ENCODE measurements at regions not wholly inside any gene's neighbourhood (a gene's known extent, or its start where the extent isn't known, plus 50 kb on each side); places are given as distances from the start of the nearest gene placed in this dataset.
"Not testable (repeated sequence)": the region's sequence is repeated elsewhere in the genome, so short reads cannot be mapped to it uniquely, and the experiment has no call there.

DNA sequence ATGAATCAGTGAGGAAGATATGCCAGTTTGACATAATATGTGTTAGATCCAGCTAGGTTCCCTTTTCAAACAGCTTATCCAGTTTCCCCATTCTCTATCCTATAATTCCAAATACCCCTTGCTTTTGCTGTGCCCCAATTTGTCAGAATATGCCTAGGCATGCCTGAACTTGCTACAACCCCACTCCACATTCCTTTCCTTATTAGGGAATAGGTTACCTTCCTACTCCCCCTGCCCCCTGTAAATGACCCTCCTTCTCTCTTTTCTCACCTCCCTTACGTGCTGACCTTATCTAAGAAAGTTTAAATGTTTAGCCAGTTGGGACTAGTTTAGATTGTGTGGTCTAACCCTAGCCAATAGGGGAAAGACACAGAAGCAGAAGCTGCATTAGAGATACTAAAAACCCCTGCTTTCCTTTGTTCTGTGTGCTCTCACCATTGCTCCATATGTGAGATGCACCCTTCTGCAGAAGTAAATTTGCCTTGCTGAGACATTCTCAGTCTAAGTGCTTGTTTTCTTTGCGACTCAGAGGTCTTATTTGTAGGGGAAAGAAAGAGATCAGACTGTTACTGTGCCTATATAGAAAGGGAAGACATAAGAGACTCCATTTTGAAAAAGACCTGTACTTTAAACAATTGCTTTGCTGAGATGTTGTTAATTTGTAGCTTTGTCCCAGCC lies 267.8 kb downstream of the SH2D4B start:
- 59% methylated on average over 2 of the region's 2 CpGs for WGBS (ENCODE audit: low lambda C conversion rate, missing lambda C conversion rate)
- H3K4me3 ChIP-seq, result no peak overlapping the region
- H3K27ac ChIP-seq, result no peak overlapping the region
- H3K27me3 ChIP-seq, result no peaks in the 10 kb centered on the region
- H2AFZ ChIP-seq, result no peak overlapping the region
- no peaks in the 10 kb centered on the region for H3K79me2 ChIP-seq
- H3K9me2 ChIP-seq (replicated peaks; ENCODE audit: insufficient read depth), result no peaks in the 10 kb centered on the region
- H3K36me3 ChIP-seq (replicated peaks; ENCODE audit: insufficient read depth, low read depth), result no peaks in the 10 kb centered on the region
- peaks cover 6% of the 10 kb centered on the region for H3K4me1 ChIP-seq (ENCODE audit: insufficient read depth)
- no peak for DNase-seq (ENCODE audit: low spot score)
- H4K20me1 ChIP-seq (ENCODE audit: insufficient read depth, poor library complexity, severe bottlenecking), result no peaks in the 10 kb centered on the region
- no peaks in the 10 kb centered on the region for H3K9me3 ChIP-seq (ENCODE audit: low read depth)
- TF ChIP-seq EZH2phosphoT487 (IDR thresholded peaks at IDR 0.05; ENCODE audit: low read depth, severe bottlenecking, unreplicated experiment) (no peak), EZH2 (IDR thresholded peaks at IDR 0.05; ENCODE audit: borderline replicate concordance) (no peak)
- no peak overlapping the region for H3K4me2 ChIP-seq

DNA sequence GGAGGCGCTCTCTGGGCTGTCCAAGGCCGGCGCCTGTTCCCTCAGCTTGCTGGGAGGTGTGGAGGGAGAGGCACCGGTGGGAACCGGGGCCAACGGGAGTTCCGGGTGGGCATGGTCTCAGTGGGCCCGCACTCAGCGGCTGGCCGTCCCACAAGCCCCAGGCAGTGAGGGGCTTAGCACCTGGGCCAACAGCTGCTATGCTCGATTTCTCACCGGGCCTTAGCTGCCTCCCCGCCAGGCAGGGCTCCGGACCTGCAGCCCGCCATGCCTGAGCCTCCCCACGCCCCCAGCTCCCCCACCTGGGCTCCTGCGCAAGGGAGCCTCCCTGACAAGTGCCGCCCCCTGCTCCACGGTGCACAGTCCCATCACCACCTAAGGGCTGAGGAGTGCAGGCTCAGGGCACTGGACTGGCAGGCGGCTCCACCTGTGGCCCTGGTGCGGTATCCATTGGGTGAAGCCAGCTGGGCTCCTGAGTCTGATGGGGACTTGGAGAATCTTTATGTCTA lies 276.5 kb downstream of the SH2D4B start:
- Histone ChIP-seq H3K4me3 (no peak overlapping the region), H3K79me2 (no peaks in the 10 kb centered on the region), H3K27ac (no peak overlapping the region), H3K9me2 (replicated peaks; ENCODE audit: insufficient read depth) (no peaks in the 10 kb centered on the region), H4K20me1 (ENCODE audit: insufficient read depth, poor library complexity, severe bottlenecking) (no peaks in the 10 kb centered on the region), H3K27me3 (no peaks in the 10 kb centered on the region), H3K36me3 (replicated peaks; ENCODE audit: insufficient read depth, low read depth) (no peaks in the 10 kb centered on the region), H3K9me3 (ENCODE audit: low read depth) (no peaks in the 10 kb centered on the region), H3K4me2 (no peak overlapping the region), H3K4me1 (ENCODE audit: insufficient read depth) (no peaks in the 10 kb centered on the region), H2AFZ (no peak overlapping the region)
- WGBS (ENCODE audit: low lambda C conversion rate, missing lambda C conversion rate), result 99% methylated on average over 16 of the region's 21 CpGs
- no peak for DNase-seq (ENCODE audit: low spot score)
- TF ChIP-seq, protein P1, sequence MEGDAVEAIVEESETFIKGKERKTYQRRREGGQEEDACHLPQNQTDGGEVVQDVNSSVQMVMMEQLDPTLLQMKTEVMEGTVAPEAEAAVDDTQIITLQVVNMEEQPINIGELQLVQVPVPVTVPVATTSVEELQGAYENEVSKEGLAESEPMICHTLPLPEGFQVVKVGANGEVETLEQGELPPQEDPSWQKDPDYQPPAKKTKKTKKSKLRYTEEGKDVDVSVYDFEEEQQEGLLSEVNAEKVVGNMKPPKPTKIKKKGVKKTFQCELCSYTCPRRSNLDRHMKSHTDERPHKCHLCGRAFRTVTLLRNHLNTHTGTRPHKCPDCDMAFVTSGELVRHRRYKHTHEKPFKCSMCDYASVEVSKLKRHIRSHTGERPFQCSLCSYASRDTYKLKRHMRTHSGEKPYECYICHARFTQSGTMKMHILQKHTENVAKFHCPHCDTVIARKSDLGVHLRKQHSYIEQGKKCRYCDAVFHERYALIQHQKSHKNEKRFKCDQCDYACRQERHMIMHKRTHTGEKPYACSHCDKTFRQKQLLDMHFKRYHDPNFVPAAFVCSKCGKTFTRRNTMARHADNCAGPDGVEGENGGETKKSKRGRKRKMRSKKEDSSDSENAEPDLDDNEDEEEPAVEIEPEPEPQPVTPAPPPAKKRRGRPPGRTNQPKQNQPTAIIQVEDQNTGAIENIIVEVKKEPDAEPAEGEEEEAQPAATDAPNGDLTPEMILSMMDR (IDR thresholded peaks at IDR 0.05; ENCODE audit: poor library complexity), result no peak
- no peak for TF ChIP-seq EZH2 (IDR thresholded peaks at IDR 0.05; ENCODE audit: borderline replicate concordance)
- TF ChIP-seq EZH2phosphoT487 (IDR thresholded peaks at IDR 0.05; ENCODE audit: low read depth, severe bottlenecking, unreplicated experiment), result no peak

DNA sequence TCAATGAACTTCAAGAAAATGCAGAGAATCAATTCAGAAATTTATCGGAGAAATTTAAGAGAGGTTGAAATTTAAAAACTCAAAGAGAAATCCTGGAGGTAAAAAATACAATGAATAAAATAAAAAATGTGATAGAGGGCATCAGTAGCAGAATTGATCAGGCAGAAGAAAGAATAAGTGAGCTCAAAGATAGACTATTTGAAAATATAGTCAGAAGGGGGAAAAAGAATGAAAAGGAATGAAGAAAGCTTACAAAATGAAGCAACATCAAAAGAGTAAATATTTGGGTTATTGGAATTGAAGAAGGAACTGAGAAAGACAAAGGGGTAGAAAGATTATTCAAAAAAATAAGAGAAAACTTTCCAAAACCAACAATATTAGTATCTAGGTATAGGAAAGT lies 291.4 kb downstream of the SH2D4B start:
- H3K36me3 ChIP-seq (replicated peaks; ENCODE audit: insufficient read depth, low read depth), result no peaks in the 10 kb centered on the region
- no peak for DNase-seq (ENCODE audit: low spot score)
- H3K9me3 ChIP-seq (ENCODE audit: low read depth), result peaks cover 6% of the 10 kb centered on the region
- no peak overlapping the region for H3K27ac ChIP-seq
- no peaks in the 10 kb centered on the region for H3K9me2 ChIP-seq (replicated peaks; ENCODE audit: insufficient read depth)
- no peaks in the 10 kb centered on the region for H3K27me3 ChIP-seq
- H3K4me2 ChIP-seq, result no peak overlapping the region
- TF ChIP-seq EZH2phosphoT487 (IDR thresholded peaks at IDR 0.05; ENCODE audit: low read depth, severe bottlenecking, unreplicated experiment) (no peak), EZH2 (IDR thresholded peaks at IDR 0.05; ENCODE audit: borderline replicate concordance) (no peak)
- TF ChIP-seq, protein P1 (IDR thresholded peaks at IDR 0.05; ENCODE audit: poor library complexity), result no peak
- no peak overlapping the region for H2AFZ ChIP-seq
- H3K4me1 ChIP-seq (ENCODE audit: insufficient read depth), result no peaks in the 10 kb centered on the region
- no peaks in the 10 kb centered on the region for H4K20me1 ChIP-seq (ENCODE audit: insufficient read depth, poor library complexity, severe bottlenecking)
- H3K4me3 ChIP-seq, result no peak overlapping the region
- WGBS (ENCODE audit: low lambda C conversion rate, missing lambda C conversion rate), result 97% methylated on average over 1 of the region's 1 CpG
- H3K79me2 ChIP-seq, result no peaks in the 10 kb centered on the region

DNA sequence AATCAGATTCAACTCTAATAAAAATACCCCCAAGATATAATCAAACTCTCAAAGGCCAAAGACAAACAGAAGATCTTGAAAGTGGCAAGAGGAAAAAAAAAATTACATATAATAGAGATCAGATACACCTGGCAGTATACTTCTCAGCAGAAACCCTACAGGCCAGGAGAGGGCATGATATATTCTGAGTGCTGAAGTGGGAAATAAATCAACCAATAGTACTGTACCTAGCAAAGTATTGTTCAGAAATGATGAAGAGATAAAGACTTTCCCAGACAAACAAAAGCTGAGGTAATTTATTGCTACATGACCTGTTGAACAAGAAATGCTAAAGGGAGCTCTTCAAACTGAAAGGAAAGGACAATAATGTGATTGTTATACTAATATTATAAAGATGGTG lies 291.9 kb downstream of the SH2D4B start:
- no peaks in the 10 kb centered on the region for H3K4me1 ChIP-seq (ENCODE audit: insufficient read depth)
- no peaks in the 10 kb centered on the region for H3K79me2 ChIP-seq
- H3K9me3 ChIP-seq (ENCODE audit: low read depth), result peaks cover 6% of the 10 kb centered on the region

DNA sequence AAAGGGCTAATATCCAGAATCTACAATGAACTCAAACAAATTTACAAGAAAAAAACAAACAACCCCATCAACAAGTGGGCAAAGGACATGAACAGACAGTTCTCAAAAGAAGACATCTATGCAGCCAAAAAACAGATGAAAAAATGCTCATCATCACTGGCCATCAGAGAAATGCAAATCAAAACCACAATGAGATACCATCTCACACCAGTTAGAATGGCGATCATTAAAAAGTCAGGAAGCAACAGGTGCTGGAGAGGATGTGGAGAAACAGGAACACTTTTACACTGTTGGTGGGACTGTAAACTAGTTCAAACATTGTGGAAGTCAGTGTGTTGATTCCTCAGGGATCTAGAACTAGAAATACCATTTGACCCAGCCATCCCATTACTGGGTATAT lies 295.0 kb downstream of the SH2D4B start:
- not testable (repeated sequence) for DNase-seq (ENCODE audit: low spot score); H4K20me1 ChIP-seq (ENCODE audit: insufficient read depth, poor library complexity, severe bottlenecking); H2AFZ ChIP-seq; H3K9me3 ChIP-seq (ENCODE audit: low read depth); H3K9me2 ChIP-seq (replicated peaks; ENCODE audit: insufficient read depth); H3K4me3 ChIP-seq; H3K27ac ChIP-seq; H3K27me3 ChIP-seq; H3K36me3 ChIP-seq (replicated peaks; ENCODE audit: insufficient read depth, low read depth); H3K4me1 ChIP-seq (ENCODE audit: insufficient read depth); H3K4me2 ChIP-seq; H3K79me2 ChIP-seq
- WGBS (ENCODE audit: low lambda C conversion rate, missing lambda C conversion rate), result 86% methylated on average over 1 of the region's 1 CpG

More for the DNA sequence above, 291.9 kb downstream of the SH2D4B start:
- Histone ChIP-seq H2AFZ (no peak overlapping the region), H3K4me3 (no peak overlapping the region), H3K36me3 (replicated peaks; ENCODE audit: insufficient read depth, low read depth) (no peaks in the 10 kb centered on the region), H3K4me2 (no peak overlapping the region), H3K9me2 (replicated peaks; ENCODE audit: insufficient read depth) (no peaks in the 10 kb centered on the region), H3K27me3 (no peaks in the 10 kb centered on the region), H4K20me1 (ENCODE audit: insufficient read depth, poor library complexity, severe bottlenecking) (no peaks in the 10 kb centered on the region), H3K27ac (no peak overlapping the region)
- TF ChIP-seq, protein P1 (IDR thresholded peaks at IDR 0.05; ENCODE audit: poor library complexity), result no peak
- TF ChIP-seq EZH2phosphoT487 (IDR thresholded peaks at IDR 0.05; ENCODE audit: low read depth, severe bottlenecking, unreplicated experiment), result no peak
- no peak for TF ChIP-seq EZH2 (IDR thresholded peaks at IDR 0.05; ENCODE audit: borderline replicate concordance)
- DNase-seq (ENCODE audit: low spot score), result no peak
